LNCaP clone FGC (cell line): ENCODE measurements at regions not wholly inside any gene's neighbourhood (a gene's known extent, or its start where the extent isn't known, plus 50 kb on each side); places are given as distances from the start of the nearest gene placed in this dataset.
"Not testable (repeated sequence)": the region's sequence is repeated elsewhere in the genome, so short reads cannot be mapped to it uniquely, and the experiment has no call there.

Experiments
- DNase-seq: peaks from one replicate; pipeline ENCODE4 v3.0.0-alpha.2; 2011; ENCODE audit warnings: low read depth
- H3K4me3 ChIP-seq: 2 replicates; pipeline ENCODE4 v1.5.1; 2011; ENCODE audit warnings: mild to moderate bottlenecking, low read depth, low read length, control low read depth
- TF ChIP-seq, protein P1 (sequence below): IDR thresholded peaks from 2 replicates; pipeline ENCODE4 v1.5.1; 2012; ENCODE audit warnings: mild to moderate bottlenecking; ENCODE audit not compliant: control insufficient read depth, insufficient read depth; ENCODE audit errors: extremely low read depth

DNA sequence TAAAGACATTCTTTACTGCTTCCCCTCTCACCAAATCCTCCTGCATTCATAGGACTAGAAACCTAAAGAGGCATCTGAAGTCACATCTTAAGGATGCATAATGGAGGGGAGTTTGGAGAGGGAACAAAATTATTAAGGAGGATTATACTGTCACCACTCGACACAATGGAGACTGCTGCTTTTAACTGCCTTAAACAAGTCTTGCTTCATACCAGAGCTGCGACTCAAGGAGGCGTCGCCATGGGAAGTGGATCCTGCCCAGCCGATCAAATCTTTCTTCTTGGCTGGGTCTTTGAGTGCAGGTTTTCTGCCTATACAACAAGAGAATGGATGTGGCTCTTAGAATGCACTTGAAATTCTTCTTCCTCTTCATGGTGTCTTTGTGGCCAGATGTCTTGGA lies 66.7 kb upstream of the FOXE1 start:
- DNase-seq, result no peak
- H3K4me3 ChIP-seq, result no peak overlapping the region
- TF ChIP-seq, protein P1, sequence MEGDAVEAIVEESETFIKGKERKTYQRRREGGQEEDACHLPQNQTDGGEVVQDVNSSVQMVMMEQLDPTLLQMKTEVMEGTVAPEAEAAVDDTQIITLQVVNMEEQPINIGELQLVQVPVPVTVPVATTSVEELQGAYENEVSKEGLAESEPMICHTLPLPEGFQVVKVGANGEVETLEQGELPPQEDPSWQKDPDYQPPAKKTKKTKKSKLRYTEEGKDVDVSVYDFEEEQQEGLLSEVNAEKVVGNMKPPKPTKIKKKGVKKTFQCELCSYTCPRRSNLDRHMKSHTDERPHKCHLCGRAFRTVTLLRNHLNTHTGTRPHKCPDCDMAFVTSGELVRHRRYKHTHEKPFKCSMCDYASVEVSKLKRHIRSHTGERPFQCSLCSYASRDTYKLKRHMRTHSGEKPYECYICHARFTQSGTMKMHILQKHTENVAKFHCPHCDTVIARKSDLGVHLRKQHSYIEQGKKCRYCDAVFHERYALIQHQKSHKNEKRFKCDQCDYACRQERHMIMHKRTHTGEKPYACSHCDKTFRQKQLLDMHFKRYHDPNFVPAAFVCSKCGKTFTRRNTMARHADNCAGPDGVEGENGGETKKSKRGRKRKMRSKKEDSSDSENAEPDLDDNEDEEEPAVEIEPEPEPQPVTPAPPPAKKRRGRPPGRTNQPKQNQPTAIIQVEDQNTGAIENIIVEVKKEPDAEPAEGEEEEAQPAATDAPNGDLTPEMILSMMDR, result no peak

DNA sequence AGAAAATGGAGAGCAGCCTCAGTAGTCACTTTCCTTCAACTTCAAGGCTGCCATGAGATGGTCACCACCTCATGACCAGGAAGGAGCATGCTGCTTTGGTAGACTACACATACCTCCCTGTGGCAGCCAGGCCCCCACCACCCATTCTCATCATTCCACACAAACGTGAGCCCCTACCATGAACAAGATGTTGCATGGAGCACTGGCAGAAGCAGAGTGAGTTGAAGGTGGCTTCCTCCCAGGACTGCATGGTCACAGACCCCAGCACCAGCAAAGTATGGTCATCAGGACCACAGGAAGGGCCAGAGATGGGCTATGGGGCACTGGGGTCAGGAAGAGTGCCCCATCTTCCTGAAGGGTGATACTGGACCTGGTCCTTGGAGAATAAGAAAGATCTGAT lies 65.5 kb upstream of the FOXE1 start:
- DNase-seq, result no peak
- H3K4me3 ChIP-seq, result no peak overlapping the region

DNA sequence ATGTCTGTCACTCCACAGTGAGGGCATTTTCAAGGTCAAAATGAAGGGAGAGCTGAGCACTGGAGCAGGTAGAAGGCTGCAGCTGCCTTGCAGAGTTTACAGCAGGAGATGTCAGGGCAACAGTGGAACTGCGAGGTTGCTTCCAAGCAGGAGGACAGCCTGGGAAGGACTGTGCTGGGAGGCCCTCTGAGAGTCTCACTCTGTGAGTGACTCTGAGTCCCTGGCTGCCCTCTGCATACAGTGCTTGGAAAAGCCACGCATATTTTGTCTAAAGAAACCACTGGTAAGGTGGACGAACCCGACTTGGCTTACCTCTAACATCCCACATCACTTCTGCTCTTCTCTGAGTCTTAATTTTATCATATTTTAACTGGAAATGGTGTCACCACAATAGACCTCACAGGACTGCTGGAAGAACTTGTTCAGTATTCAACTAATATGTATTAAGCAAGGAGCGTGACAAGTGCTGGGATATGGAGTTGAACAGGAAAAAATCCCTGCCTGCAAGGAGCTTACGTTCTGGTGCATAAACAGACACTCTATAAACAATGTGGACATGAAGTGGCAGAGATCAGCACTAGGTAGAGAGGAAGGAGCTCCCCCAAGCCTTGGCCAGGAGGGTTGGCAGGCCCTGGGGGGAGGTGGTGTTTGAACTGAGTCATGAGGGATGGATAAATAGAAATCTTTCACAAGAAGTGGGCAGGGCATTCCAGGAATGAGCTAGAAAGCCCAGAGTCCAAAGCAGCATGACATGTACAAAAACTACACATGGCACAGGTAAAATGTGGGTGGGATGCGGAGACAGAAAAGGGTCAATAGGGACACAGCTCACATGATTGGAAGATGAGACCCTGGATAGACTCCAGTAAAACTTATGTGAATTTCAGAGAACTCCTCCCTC lies 64.0 kb upstream of the FOXE1 start:
- no peak for DNase-seq
- TF ChIP-seq, protein P1, result no peak
- H3K4me3 ChIP-seq, result no peak overlapping the region

More for the DNA sequence above, 65.5 kb upstream of the FOXE1 start:
- TF ChIP-seq, protein P1, result no peak

DNA sequence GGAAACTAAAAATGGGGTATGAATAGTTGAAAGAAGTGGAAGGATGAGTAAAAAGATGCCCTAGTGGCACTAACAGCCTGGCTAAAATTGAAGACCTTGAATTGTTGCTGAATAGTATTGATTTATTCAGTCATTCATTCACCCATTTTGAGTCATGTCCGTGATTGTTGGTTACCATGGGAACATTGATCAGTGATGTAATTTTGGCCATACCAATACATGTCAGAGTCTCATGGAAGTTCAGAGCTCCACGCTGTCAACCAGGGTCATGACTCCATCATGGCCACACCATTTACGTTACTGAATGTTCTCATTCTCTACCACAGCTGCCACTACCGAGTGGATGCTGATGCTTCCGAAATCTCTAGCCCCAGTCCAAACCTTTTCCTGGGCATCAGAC lies 62.5 kb upstream of the FOXE1 start:
- DNase-seq, result no peak
- H3K4me3 ChIP-seq, result no peak overlapping the region
- TF ChIP-seq, protein P1, result no peak

DNA sequence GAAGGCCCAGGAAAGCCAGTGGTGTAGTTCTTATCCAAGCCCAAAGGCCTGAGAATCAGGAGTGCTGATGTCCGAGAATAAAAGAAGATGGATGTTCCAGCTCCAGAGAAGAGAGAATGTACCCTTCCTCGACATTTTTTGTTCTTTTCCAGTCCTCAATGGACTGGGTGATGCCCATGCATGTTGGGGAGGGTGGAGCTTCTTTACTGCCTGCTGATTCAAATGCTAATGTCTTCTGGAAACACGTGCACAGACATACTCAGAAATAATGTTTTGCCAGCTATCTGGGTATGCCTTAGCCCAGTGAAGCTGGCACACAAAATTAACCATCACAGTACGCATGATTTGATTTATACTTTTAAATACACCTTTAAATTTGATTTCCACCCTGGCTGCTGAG lies 61.5 kb upstream of the FOXE1 start:
- no peak overlapping the region for H3K4me3 ChIP-seq
- DNase-seq, result no peak
- TF ChIP-seq, protein P1, result no peak

DNA sequence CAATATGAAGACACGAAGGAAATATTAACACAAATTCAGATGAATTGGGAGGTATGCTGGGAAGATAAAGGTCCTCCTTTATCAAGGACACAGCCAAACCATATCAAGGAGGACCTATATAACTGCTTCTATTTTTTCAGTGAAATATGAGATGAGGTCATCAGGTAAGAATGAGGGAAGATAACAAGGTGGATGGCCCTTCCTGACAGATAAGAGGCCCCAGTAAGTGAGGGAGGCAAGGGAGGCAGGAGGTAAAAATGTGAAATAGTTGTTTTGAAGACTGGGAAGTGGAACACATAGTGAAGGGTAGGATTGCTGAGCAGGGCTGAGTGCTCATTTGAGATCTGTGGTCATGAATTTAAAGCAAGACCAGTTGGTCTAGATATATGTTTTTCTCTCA lies 60.0 kb upstream of the FOXE1 start:
- H3K4me3 ChIP-seq, result no peak overlapping the region
- TF ChIP-seq, protein P1, result no peak
- no peak for DNase-seq

DNA sequence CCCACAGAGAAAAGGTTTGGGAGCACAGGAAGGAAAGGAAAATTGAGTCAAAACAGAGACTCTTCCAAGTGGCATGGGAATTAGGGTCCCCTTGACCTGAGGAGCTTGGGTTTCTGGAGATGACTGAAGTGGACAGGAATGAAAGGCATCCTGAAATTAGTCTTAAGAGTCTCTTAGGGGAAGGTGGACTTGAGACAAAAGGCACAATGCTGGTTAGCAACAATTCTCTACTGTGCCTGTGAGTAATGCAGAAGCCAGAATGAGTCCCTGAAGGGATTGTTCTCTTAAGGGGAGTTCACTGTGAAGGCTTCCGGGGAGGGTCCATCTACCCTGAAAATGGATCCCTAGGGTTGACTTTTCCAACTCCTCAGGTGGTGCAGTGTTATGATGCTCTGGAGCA lies 58.4 kb upstream of the FOXE1 start:
- TF ChIP-seq, protein P1, result no peak
- H3K4me3 ChIP-seq, result no peak overlapping the region
- DNase-seq, result no peak

DNA sequence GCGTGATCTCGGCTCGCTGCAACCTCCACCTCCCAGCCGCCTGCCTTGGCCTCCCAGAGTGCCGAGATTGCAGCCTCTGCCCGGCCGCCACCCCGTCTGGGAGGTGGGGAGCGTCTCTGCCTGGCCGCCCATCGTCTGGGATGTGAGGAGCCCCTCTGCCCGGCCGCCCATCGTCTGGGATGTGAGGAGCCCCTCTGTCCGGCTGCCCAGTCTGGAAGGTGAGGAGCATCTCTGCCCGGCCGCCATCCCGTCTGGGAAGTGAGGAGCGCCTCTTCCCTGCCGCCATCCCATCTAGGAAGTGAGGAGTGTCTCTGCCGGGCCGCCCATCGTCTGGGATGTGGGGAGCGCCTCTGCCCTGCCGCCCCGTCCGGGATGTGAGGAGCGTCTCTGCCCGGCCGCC lies 56.9 kb upstream of the FOXE1 start:
- DNase-seq, H3K4me3 ChIP-seq: not testable (repeated sequence)
